ENCODE measurements at regions not wholly inside any gene's neighbourhood (a gene's known extent, or its start where the extent isn't known, plus 50 kb on each side); places are given as distances from the start of the nearest gene placed in this dataset.

DNA sequence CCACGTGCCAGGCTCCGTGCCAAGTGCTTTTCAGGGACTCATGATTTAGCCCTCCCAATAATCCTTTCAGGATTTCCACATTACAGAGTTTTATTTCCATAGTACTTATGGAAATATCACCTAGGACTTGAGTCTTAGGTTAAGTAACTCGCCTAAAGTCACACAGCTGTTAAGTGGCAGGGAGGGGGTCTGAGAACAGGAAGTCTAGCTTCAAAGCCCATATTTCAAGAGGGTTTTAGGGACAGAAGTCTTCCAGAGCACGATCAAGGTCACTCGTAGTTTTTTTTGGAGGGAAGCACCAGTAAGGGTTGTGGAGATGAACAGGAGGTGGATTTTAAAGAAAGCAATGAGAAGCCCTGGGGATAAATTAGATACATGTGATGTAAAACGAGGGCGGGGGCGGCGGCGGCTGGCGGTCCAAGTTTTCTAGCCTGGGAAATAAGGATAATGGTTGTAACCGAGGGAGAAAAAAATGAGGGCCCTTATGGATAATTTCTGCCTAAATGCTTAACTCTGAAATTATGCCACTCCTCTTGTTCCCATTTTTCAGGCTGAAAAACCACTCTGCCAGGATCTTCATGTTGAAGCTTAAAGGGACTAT, 192.6 kb upstream of the FOXN3 start:
- Histone ChIP-seq H3K79me2 (replicated peaks; ENCODE audit: insufficient read depth, low read length) (no peaks in the 10 kb centered on the region), H3K36me3 (ENCODE audit: insufficient read depth, low read length) (no peaks in the 10 kb centered on the region), H3K4me2 (ENCODE audit: low read length) (no peak overlapping the region)

DNA sequence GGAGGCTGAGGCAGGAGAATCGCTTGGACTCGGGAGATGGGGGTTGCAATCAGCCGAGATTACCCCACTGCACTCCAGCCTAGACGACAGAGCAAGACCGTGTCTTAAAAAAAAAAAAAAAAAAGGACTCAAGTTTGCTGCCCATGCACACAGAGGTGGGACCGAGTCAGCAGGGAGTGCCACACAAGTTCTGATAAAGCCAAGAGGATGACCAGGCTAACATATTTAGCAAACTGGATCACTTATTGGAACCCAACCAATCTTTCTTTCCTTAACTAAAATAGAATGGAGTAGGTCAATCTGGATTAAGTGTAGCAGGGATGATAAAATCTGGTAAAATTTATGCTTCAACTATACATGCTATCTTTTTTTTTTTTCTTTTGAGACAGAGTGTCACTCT, 190.4 kb upstream of the FOXN3 start:
- Histone ChIP-seq H3K79me2 (replicated peaks; ENCODE audit: insufficient read depth, low read length) (no peaks in the 10 kb centered on the region), H3K9me3 (ENCODE audit: low read length) (no peaks in the 10 kb centered on the region), H3F3A (ENCODE audit: insufficient read depth, low read length, poor library complexity, severe bottlenecking) (no peaks in the 10 kb centered on the region), H3K9me2 (ENCODE audit: insufficient read depth, low read length) (no peaks in the 10 kb centered on the region), H3K27ac (ENCODE audit: low read length) (no peak overlapping the region), H3K27me3 (ENCODE audit: insufficient read depth, low read depth, low read length) (no peaks in the 10 kb centered on the region), H3K4me2 (ENCODE audit: low read length) (no peak overlapping the region), H4K20me1 (ENCODE audit: insufficient read depth) (no peaks in the 10 kb centered on the region), H3K36me3 (ENCODE audit: insufficient read depth, low read length) (no peaks in the 10 kb centered on the region), H3K4me3 (ENCODE audit: low read length) (no peak overlapping the region), H2AFZ (ENCODE audit: low read depth, low read length) (no peak overlapping the region), H3K9ac (ENCODE audit: low read length) (no peak overlapping the region)
- TF ChIP-seq MXI1 (conservative IDR thresholded peaks at IDR 0.05; ENCODE audit: poor library complexity, severe bottlenecking), result no peak
- no peak for TF ChIP-seq REST (IDR thresholded peaks at IDR 0.05; ENCODE audit: borderline replicate concordance)
- no peak for TF ChIP-seq RAD21 (conservative IDR thresholded peaks at IDR 0.05)
- TF ChIP-seq TAF1 (IDR thresholded peaks at IDR 0.05; ENCODE audit: low read depth), result no peak
- no peak for TF ChIP-seq POLR2AphosphoS5 (IDR thresholded peaks at IDR 0.05)
- no peak for TF ChIP-seq EZH2 (IDR thresholded peaks at IDR 0.05; ENCODE audit: borderline replicate concordance, insufficient read depth, low read length, poor library complexity, severe bottlenecking)
- TF ChIP-seq SMC3 (conservative IDR thresholded peaks at IDR 0.05; ENCODE audit: poor library complexity), result no peak
- TF ChIP-seq, protein P1, sequence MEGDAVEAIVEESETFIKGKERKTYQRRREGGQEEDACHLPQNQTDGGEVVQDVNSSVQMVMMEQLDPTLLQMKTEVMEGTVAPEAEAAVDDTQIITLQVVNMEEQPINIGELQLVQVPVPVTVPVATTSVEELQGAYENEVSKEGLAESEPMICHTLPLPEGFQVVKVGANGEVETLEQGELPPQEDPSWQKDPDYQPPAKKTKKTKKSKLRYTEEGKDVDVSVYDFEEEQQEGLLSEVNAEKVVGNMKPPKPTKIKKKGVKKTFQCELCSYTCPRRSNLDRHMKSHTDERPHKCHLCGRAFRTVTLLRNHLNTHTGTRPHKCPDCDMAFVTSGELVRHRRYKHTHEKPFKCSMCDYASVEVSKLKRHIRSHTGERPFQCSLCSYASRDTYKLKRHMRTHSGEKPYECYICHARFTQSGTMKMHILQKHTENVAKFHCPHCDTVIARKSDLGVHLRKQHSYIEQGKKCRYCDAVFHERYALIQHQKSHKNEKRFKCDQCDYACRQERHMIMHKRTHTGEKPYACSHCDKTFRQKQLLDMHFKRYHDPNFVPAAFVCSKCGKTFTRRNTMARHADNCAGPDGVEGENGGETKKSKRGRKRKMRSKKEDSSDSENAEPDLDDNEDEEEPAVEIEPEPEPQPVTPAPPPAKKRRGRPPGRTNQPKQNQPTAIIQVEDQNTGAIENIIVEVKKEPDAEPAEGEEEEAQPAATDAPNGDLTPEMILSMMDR (IDR thresholded peaks at IDR 0.05; ENCODE audit: poor library complexity, severe bottlenecking), result no peak
- no peak for TF ChIP-seq EP300 (conservative IDR thresholded peaks at IDR 0.05; ENCODE audit: poor library complexity, severe bottlenecking)

More for the DNA sequence above, 192.6 kb upstream of the FOXN3 start:
- Histone ChIP-seq H3K9me2 (ENCODE audit: insufficient read depth, low read length) (no peaks in the 10 kb centered on the region), H3K9ac (ENCODE audit: low read length) (no peak overlapping the region), H2AFZ (ENCODE audit: low read depth, low read length) (no peak overlapping the region), H3K27ac (ENCODE audit: low read length) (no peak overlapping the region), H3K4me3 (ENCODE audit: low read length) (no peak overlapping the region), H3K27me3 (ENCODE audit: insufficient read depth, low read depth, low read length) (no peaks in the 10 kb centered on the region), H3K9me3 (ENCODE audit: low read length) (no peaks in the 10 kb centered on the region), H4K20me1 (ENCODE audit: insufficient read depth) (no peaks in the 10 kb centered on the region), H3F3A (ENCODE audit: insufficient read depth, low read length, poor library complexity, severe bottlenecking) (no peaks in the 10 kb centered on the region)
- TF ChIP-seq, protein P1 (IDR thresholded peaks at IDR 0.05; ENCODE audit: poor library complexity, severe bottlenecking), result no peak
- TF ChIP-seq EP300 (conservative IDR thresholded peaks at IDR 0.05; ENCODE audit: poor library complexity, severe bottlenecking), result no peak

Data from neural cell (in vitro differentiated cells).